Astrocyte (in vitro differentiated cells and primary cell): ENCODE measurements at regions not wholly inside any gene's neighbourhood (a gene's known extent, or its start where the extent isn't known, plus 50 kb on each side); places are given as distances from the start of the nearest gene placed in this dataset.

Experiments used
- DNase-seq: peaks from one replicate; pipeline ENCODE4 v3.0.0-alpha.2; 2010; ENCODE audit warnings: low read depth
- FAIRE-seq: peaks from 2 replicates; lab custom pipeline; 2011; peaks lifted over from hg19 to GRCh38; lab: Jason Lieb, UNC
- H2AFZ ChIP-seq: 2 replicates; pipeline ENCODE4 v1.6.0; 2012; ENCODE audit warnings: low read depth, low read length, inconsistent platforms
- H3K27ac ChIP-seq: 2 replicates; pipeline ENCODE4 v1.5.1; 2011; ENCODE audit warnings: low read depth, low read length, inconsistent platforms
- H3K27me3 ChIP-seq: 2 replicates; pipeline ENCODE4 v1.6.0; 2011; ENCODE audit warnings: low read length, inconsistent platforms; ENCODE audit not compliant: insufficient read depth
- H3K36me3 ChIP-seq: 2 replicates; pipeline ENCODE4 v1.5.1; 2011; ENCODE audit warnings: low read length, inconsistent platforms; ENCODE audit not compliant: insufficient read depth
- H3K4me1 ChIP-seq: 2 replicates; pipeline ENCODE4 v1.5.1; 2011; ENCODE audit warnings: low read length, inconsistent platforms; ENCODE audit not compliant: insufficient read depth
- H3K4me2 ChIP-seq: 2 replicates; pipeline ENCODE4 v1.6.0; 2012; ENCODE audit warnings: low read length, inconsistent platforms
- H3K4me3 ChIP-seq: 2 replicates; pipeline ENCODE4 v1.5.1; 2011; ENCODE audit warnings: low read depth, mild to moderate bottlenecking, low read length, inconsistent platforms; ENCODE audit not compliant: insufficient read depth
- H3K79me2 ChIP-seq: 2 replicates; pipeline ENCODE4 v1.6.0; 2012; ENCODE audit warnings: mild to moderate bottlenecking, low read length, inconsistent platforms; ENCODE audit not compliant: insufficient read depth
- H3K9ac ChIP-seq: 2 replicates; pipeline ENCODE4 v1.6.0; 2012; ENCODE audit warnings: mild to moderate bottlenecking, low read length, inconsistent platforms
- H3K9me3 ChIP-seq: 2 replicates; pipeline ENCODE4 v1.5.1; 2012; ENCODE audit warnings: low read depth, mild to moderate bottlenecking, low read length, inconsistent platforms; ENCODE audit not compliant: insufficient read depth
- H4K20me1 ChIP-seq: 2 replicates; pipeline ENCODE4 v1.6.0; 2012; ENCODE audit warnings: low read length, inconsistent platforms; ENCODE audit not compliant: insufficient read depth
- H3K27ac Mint-ChIP-seq: one replicate; pipeline ENCODE4 v1.8.0; 2021; ENCODE audit warnings: mild to moderate bottlenecking, mixed read lengths; ENCODE audit not compliant: unreplicated experiment
- H3K27me3 Mint-ChIP-seq: one replicate; pipeline ENCODE4 v1.8.0; 2021; ENCODE audit warnings: low read depth, mixed read lengths; ENCODE audit not compliant: unreplicated experiment
- H3K36me3 Mint-ChIP-seq: one replicate; pipeline ENCODE4 v1.8.0; 2021; ENCODE audit warnings: low read depth, mixed read lengths; ENCODE audit not compliant: unreplicated experiment
- H3K4me1 Mint-ChIP-seq: one replicate; pipeline ENCODE4 v1.8.0; 2021; ENCODE audit warnings: low read depth, mixed read lengths; ENCODE audit not compliant: unreplicated experiment
- H3K4me3 Mint-ChIP-seq: one replicate; pipeline ENCODE4 v1.8.0; 2021; ENCODE audit warnings: mild to moderate bottlenecking, moderate library complexity, mixed read lengths; ENCODE audit not compliant: unreplicated experiment
- H3K9me3 Mint-ChIP-seq: one replicate; pipeline ENCODE4 v1.8.0; 2021; ENCODE audit warnings: mild to moderate bottlenecking, mixed read lengths; ENCODE audit not compliant: unreplicated experiment
- CTCF ChIP-seq: IDR thresholded peaks from 2 replicates; pipeline ENCODE4 v1.5.1; 2011; ENCODE audit warnings: low read depth, mild to moderate bottlenecking, inconsistent platforms, low read length, moderate library complexity; ENCODE audit not compliant: insufficient read depth
- EZH2 ChIP-seq: IDR thresholded peaks from 2 replicates; pipeline ENCODE4 v1.6.1; 2012; ENCODE audit warnings: mild to moderate bottlenecking, low read length, inconsistent platforms; ENCODE audit not compliant: insufficient read depth

- Histone ChIP-seq H3K9ac (no peak overlapping the region), H3K79me2 (no peaks in the 10 kb centered on the region), H3K9me3 (no peaks in the 10 kb centered on the region), H3K4me3 (no peak overlapping the region), H3K4me2 (no peak overlapping the region), H3K4me1 (peaks cover 7% of the 10 kb centered on the region), H3K36me3 (no peaks in the 10 kb centered on the region), H4K20me1 (no peaks in the 10 kb centered on the region), H3K27me3 (peaks cover 6% of the 10 kb centered on the region), H2AFZ (no peak overlapping the region), H3K27ac (peak overlapping the region; percentile 77)
- DNase-seq = no peak
- Mint-ChIP-seq H3K4me1 (peaks cover 7% of the 10 kb centered on the region), H3K9me3 (no peaks in the 10 kb centered on the region), H3K36me3 (no peaks in the 10 kb centered on the region), H3K27me3 (peaks cover 2% of the 10 kb centered on the region), H3K27ac (peak overlapping the region; percentile 10), H3K4me3 (no peak overlapping the region)
- TF ChIP-seq EZH2 (no peak), CTCF (no peak)
- no peak for FAIRE-seq
These were observed 112.0 kb upstream of the TMCC3 start for GRCh38 chr12:94762259-94762942.

- peaks cover 7% of the 10 kb centered on the region for H3K4me1 Mint-ChIP-seq
- FAIRE-seq (peak; percentile 90), DNase-seq (peak; percentile 90)
- Histone ChIP-seq H3K4me3 (no peak overlapping the region), H3K4me2 (no peak overlapping the region), H3K27ac (peak overlapping the region; percentile 77), H2AFZ (no peak overlapping the region), H4K20me1 (no peaks in the 10 kb centered on the region), H3K4me1 (peaks cover 7% of the 10 kb centered on the region), H3K79me2 (no peaks in the 10 kb centered on the region), H3K36me3 (no peaks in the 10 kb centered on the region), H3K9ac (no peak overlapping the region), H3K9me3 (no peaks in the 10 kb centered on the region), H3K27me3 (peaks cover 4% of the 10 kb centered on the region)
- no peaks in the 10 kb centered on the region for H3K27me3 Mint-ChIP-seq
- H3K27ac Mint-ChIP-seq = peak overlapping the region; percentile 99
- TF ChIP-seq CTCF (no peak), EZH2 (no peak)
- H3K4me3 Mint-ChIP-seq = no peak overlapping the region
- no peaks in the 10 kb centered on the region for H3K36me3 Mint-ChIP-seq
- no peaks in the 10 kb centered on the region for H3K9me3 Mint-ChIP-seq
These were observed 111.2 kb upstream of the TMCC3 start for GRCh38 chr12:94761559-94761958.

GRCh38 chr12:94760786-94761185, 110.4 kb upstream of the TMCC3 start:
- Histone ChIP-seq H3K4me1 (peaks cover 7% of the 10 kb centered on the region), H3K9me3 (no peaks in the 10 kb centered on the region), H3K27ac (no peak overlapping the region), H3K9ac (no peak overlapping the region), H3K4me2 (no peak overlapping the region), H3K4me3 (no peak overlapping the region), H2AFZ (no peak overlapping the region), H3K27me3 (peaks cover 6% of the 10 kb centered on the region), H4K20me1 (no peaks in the 10 kb centered on the region), H3K79me2 (no peaks in the 10 kb centered on the region), H3K36me3 (no peaks in the 10 kb centered on the region)
- FAIRE-seq (no peak), DNase-seq (peak; percentile 37)
- peaks cover 7% of the 10 kb centered on the region for H3K4me1 Mint-ChIP-seq
- no peaks in the 10 kb centered on the region for H3K36me3 Mint-ChIP-seq
- H3K4me3 Mint-ChIP-seq = no peak overlapping the region
- no peaks in the 10 kb centered on the region for H3K9me3 Mint-ChIP-seq
- no peak for TF ChIP-seq CTCF
- TF ChIP-seq EZH2 = no peak
- H3K27me3 Mint-ChIP-seq = no peaks in the 10 kb centered on the region
- no peak overlapping the region for H3K27ac Mint-ChIP-seq
